Thyroid gland (tissue), 4 donors: ENCODE measurements at regions not wholly inside any gene's neighbourhood (a gene's known extent, or its start where the extent isn't known, plus 50 kb on each side); places are given as distances from the start of the nearest gene placed in this dataset.

ENCODE experiments used
- POLR2A ChIP-seq, 2 donors: fragments of 450-650 bp; IDR thresholded peaks; one replicate each; pipeline ENCODE4 v1.6.1; 2017; ENCODE audit warnings: antibody characterized with exemption in 2 of 2, mild to moderate bottlenecking in 2 of 2, moderate library complexity in 1 of 2
- TF ChIP-seq, protein P1 (sequence below), 6 experiments: fragments of 200-600 bp in 3 of 6; fragments of 450-650 bp in 3 of 6; sonication (generic) in 3 of 6; IDR thresholded peaks; one replicate each; pipeline ENCODE4 v1.5.1; 2016 to 2019; ENCODE audit warnings: antibody characterized with exemption in 6 of 6, mild to moderate bottlenecking in 2 of 6, inconsistent platforms in 1 of 6, moderate library complexity in 1 of 6

DNA sequence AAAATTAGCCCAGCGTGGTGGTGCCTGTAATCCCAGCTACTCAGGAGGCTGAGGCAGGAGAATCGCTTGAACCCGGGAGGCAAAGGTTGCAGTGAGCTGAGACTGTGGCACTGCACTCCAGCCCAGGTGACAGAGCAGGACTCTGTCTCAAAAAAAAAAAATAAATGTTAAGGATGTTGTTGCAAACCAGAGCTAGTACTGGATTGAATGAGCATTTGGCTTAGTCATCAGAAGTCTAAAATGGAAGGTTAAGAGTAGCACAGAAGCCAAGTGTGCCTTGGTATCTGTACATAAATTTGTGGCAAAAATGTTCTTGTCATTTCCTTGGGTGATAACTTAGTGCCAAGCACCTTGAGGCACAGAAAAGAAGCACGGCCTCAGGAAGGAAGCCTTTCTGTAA, 50.6 kb upstream of the MED9 start:
- TF ChIP-seq, protein P1, sequence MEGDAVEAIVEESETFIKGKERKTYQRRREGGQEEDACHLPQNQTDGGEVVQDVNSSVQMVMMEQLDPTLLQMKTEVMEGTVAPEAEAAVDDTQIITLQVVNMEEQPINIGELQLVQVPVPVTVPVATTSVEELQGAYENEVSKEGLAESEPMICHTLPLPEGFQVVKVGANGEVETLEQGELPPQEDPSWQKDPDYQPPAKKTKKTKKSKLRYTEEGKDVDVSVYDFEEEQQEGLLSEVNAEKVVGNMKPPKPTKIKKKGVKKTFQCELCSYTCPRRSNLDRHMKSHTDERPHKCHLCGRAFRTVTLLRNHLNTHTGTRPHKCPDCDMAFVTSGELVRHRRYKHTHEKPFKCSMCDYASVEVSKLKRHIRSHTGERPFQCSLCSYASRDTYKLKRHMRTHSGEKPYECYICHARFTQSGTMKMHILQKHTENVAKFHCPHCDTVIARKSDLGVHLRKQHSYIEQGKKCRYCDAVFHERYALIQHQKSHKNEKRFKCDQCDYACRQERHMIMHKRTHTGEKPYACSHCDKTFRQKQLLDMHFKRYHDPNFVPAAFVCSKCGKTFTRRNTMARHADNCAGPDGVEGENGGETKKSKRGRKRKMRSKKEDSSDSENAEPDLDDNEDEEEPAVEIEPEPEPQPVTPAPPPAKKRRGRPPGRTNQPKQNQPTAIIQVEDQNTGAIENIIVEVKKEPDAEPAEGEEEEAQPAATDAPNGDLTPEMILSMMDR (IDR thresholded peaks at IDR 0.05), result no peak
- no peak for TF ChIP-seq POLR2A (IDR thresholded peaks at IDR 0.05)
